DND-41 (cell line): ENCODE measurements at regions not wholly inside any gene's neighbourhood (a gene's known extent, or its start where the extent isn't known, plus 50 kb on each side); places are given as distances from the start of the nearest gene placed in this dataset.

Experiments
- ATAC-seq: fragments of 200-7000 bp; cut with Tn5 transposase; 3 replicates; pipeline ENCODE4 v1.9.1; 2021; ENCODE audit warnings: low read depth; ENCODE audit not compliant: insufficient read depth
- DNase-seq: peaks from one replicate; pipeline ENCODE4 v3.0.0-alpha.2; 2020
- H2AFZ ChIP-seq: 2 replicates; pipeline ENCODE4 v1.6.0; 2012; ENCODE audit warnings: low read depth, low read length
- H3K27ac ChIP-seq: 2 replicates; pipeline ENCODE4 v1.5.1; 2012; ENCODE audit warnings: low read length, inconsistent platforms
- H3K27me3 ChIP-seq: fragments of 200-600 bp; sonication (generic); 2 replicates; pipeline ENCODE4 v1.6.0; 2012; ENCODE audit warnings: low read length, mild to moderate bottlenecking, inconsistent platforms; ENCODE audit not compliant: insufficient read depth, poor library complexity
- H3K36me3 ChIP-seq: 2 replicates; pipeline ENCODE4 v1.5.1; 2012; ENCODE audit warnings: low read length, inconsistent platforms; ENCODE audit not compliant: insufficient read depth
- H3K4me1 ChIP-seq: 2 replicates; pipeline ENCODE4 v1.5.1; 2012; ENCODE audit warnings: mild to moderate bottlenecking, low read length; ENCODE audit not compliant: insufficient read depth
- H3K4me2 ChIP-seq: 2 replicates; pipeline ENCODE4 v1.6.0; 2012; ENCODE audit warnings: mild to moderate bottlenecking, moderate library complexity, low read length, inconsistent platforms; ENCODE audit not compliant: insufficient read depth
- H3K4me3 ChIP-seq, 2 experiments: fragments of 200-600 bp in 1 of 2; shearing (Covaris generic) in 1 of 2; 2 replicates each; pipeline ENCODE4 v1.5.1; 2012 to 2016; ENCODE audit warnings: inconsistent platforms in 2 of 2, low read length in 2 of 2, mild to moderate bottlenecking in 2 of 2, low read depth in 1 of 2, moderate library complexity in 1 of 2
- H3K79me2 ChIP-seq: 2 replicates; pipeline ENCODE4 v1.6.0; 2012; ENCODE audit warnings: low read length, inconsistent platforms; ENCODE audit not compliant: insufficient read depth
- H3K9ac ChIP-seq: 2 replicates; pipeline ENCODE4 v1.6.0; 2012; ENCODE audit warnings: low read depth, mild to moderate bottlenecking, inconsistent platforms, low read length, moderate library complexity
- H3K9me3 ChIP-seq: 2 replicates; pipeline ENCODE4 v1.5.1; 2012; ENCODE audit warnings: low read length, moderate library complexity, mild to moderate bottlenecking, inconsistent platforms; ENCODE audit not compliant: insufficient read depth, severe bottlenecking
- H4K20me1 ChIP-seq: 2 replicates; pipeline ENCODE4 v1.6.0; 2012; ENCODE audit warnings: low read length; ENCODE audit not compliant: insufficient read depth
- CTCF ChIP-seq: IDR thresholded peaks from 2 replicates; pipeline ENCODE4 v1.5.1; 2012; ENCODE audit warnings: borderline replicate concordance, low read length, moderate library complexity, mild to moderate bottlenecking; ENCODE audit not compliant: poor library complexity, severe bottlenecking; ENCODE audit errors: extremely low read depth
- EZH2 ChIP-seq: IDR thresholded peaks from 3 replicates; pipeline ENCODE4 v1.6.1; 2012; ENCODE audit warnings: borderline replicate concordance, low read depth, mild to moderate bottlenecking, moderate library complexity, low read length, inconsistent platforms; ENCODE audit not compliant: severe bottlenecking

GRCh38 chr4:12324965-12325364, 896.3 kb upstream of the HS3ST1 start:
- Histone ChIP-seq H3K27me3 (no peaks in the 10 kb centered on the region), H3K4me2 (no peak overlapping the region), H2AFZ (no peak overlapping the region), H4K20me1 (no peaks in the 10 kb centered on the region), H3K4me1 (no peaks in the 10 kb centered on the region), H3K9me3 (no peaks in the 10 kb centered on the region), H3K4me3 (no peak overlapping the region), H3K36me3 (no peaks in the 10 kb centered on the region), H3K9ac (no peak overlapping the region), H3K27ac (no peak overlapping the region), H3K79me2 (no peaks in the 10 kb centered on the region)
- no peak for ATAC-seq
- DNase-seq = no peak
- TF ChIP-seq EZH2 = no peak
- TF ChIP-seq CTCF = no peak

- Histone ChIP-seq H3K36me3 (no peaks in the 10 kb centered on the region), H3K79me2 (no peaks in the 10 kb centered on the region), H3K4me1 (no peaks in the 10 kb centered on the region), H3K4me3 (no peak overlapping the region), H3K9ac (no peak overlapping the region), H2AFZ (no peak overlapping the region), H3K27me3 (no peaks in the 10 kb centered on the region), H4K20me1 (no peaks in the 10 kb centered on the region), H3K4me2 (no peak overlapping the region), H3K27ac (no peak overlapping the region), H3K9me3 (no peaks in the 10 kb centered on the region)
- DNase-seq (no peak), ATAC-seq (no peak)
- no peak for TF ChIP-seq CTCF
- TF ChIP-seq EZH2 = no peak
Observed at GRCh38 chr4:12319765-12320164, 891.1 kb upstream of the HS3ST1 start.

GRCh38 chr4:12304905-12305304, 876.2 kb upstream of the HS3ST1 start:
- no peak for ATAC-seq

More at GRCh38 chr4:12304905-12305304, 876.2 kb upstream of the HS3ST1 start:
- no peak overlapping the region for H3K27ac ChIP-seq
- H2AFZ ChIP-seq = no peak overlapping the region
- no peak for TF ChIP-seq EZH2
- no peak for TF ChIP-seq CTCF
- H3K4me3 ChIP-seq = no peak overlapping the region
- no peaks in the 10 kb centered on the region for H3K4me1 ChIP-seq
- no peaks in the 10 kb centered on the region for H3K9me3 ChIP-seq
- no peak for DNase-seq
- no peaks in the 10 kb centered on the region for H3K36me3 ChIP-seq
- H4K20me1 ChIP-seq = no peaks in the 10 kb centered on the region
- no peak overlapping the region for H3K9ac ChIP-seq
- H3K4me2 ChIP-seq = no peak overlapping the region
- no peaks in the 10 kb centered on the region for H3K27me3 ChIP-seq
- no peaks in the 10 kb centered on the region for H3K79me2 ChIP-seq
